Ovary (tissue), 3 donors: ENCODE measurements at regions not wholly inside any gene's neighbourhood (a gene's known extent, or its start where the extent isn't known, plus 50 kb on each side); places are given as distances from the start of the nearest gene placed in this dataset.

Source experiments
- POLR2A ChIP-seq: fragments of 450-650 bp; IDR thresholded peaks from one replicate; pipeline ENCODE4 v1.6.1; 2017; ENCODE audit warnings: antibody characterized with exemption, mild to moderate bottlenecking, moderate library complexity
- TF ChIP-seq, protein P1 (sequence below), 3 donors: fragments of 450-650 bp in 2 of 3; fragments of 200-600 bp in 1 of 3; IDR thresholded peaks; one replicate each; pipeline versions ENCODE4 v1.5.1 to v1.8.0; 2016 to 2022; ENCODE audit warnings: antibody characterized with exemption in 3 of 3, mild to moderate bottlenecking in 1 of 3
- donor health status: DM: no; HTN: no; CAD: no.

DNA sequence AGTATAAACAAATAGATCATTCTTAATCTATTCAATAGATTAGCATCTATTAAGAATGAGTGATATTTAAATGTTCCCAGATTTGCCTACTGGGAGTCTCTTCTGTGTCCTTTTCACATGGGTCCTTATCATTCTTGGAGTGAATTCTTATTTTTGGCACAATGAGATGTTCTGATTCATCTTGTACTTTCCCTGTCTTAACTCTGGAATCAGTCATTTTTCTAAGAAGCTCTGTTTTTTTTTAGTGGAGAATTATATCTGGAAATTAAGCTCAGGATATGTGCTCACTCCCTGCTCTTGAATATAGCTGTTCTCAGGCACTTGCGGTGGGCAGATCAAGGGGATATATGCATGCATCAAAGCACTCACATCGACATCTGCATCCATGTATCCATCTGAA lies 625.3 kb upstream of the HS3ST1 start:
- no peak for TF ChIP-seq POLR2A
- TF ChIP-seq, protein P1, sequence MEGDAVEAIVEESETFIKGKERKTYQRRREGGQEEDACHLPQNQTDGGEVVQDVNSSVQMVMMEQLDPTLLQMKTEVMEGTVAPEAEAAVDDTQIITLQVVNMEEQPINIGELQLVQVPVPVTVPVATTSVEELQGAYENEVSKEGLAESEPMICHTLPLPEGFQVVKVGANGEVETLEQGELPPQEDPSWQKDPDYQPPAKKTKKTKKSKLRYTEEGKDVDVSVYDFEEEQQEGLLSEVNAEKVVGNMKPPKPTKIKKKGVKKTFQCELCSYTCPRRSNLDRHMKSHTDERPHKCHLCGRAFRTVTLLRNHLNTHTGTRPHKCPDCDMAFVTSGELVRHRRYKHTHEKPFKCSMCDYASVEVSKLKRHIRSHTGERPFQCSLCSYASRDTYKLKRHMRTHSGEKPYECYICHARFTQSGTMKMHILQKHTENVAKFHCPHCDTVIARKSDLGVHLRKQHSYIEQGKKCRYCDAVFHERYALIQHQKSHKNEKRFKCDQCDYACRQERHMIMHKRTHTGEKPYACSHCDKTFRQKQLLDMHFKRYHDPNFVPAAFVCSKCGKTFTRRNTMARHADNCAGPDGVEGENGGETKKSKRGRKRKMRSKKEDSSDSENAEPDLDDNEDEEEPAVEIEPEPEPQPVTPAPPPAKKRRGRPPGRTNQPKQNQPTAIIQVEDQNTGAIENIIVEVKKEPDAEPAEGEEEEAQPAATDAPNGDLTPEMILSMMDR (IDR thresholded peaks at IDR 0.05): no peak
